ENCODE measurements at regions not wholly inside any gene's neighbourhood (a gene's known extent, or its start where the extent isn't known, plus 50 kb on each side); places are given as distances from the start of the nearest gene placed in this dataset.

DNA sequence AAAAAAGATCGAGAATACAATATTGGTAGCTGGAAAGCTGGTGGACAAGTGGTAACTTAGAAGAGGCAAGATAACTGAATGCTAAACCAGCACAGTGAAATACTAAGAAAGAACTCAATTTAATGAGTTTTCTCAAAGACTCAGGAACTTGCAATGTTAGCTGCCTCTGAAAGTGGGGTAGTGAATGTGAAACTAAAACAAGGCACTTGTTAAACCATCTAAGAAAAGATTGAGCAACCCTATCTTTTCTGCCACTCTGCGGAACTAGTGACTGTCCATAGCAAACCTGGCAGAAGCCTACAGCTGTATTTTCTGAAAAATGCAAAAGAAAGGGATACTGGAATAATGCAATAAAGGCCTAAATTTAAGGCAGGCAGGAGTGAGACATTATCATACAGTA is 1574.4 kb upstream of the PRR20A start:
- no peak for TF ChIP-seq POLR2AphosphoS5 (IDR thresholded peaks at IDR 0.05)
- no peak for TF ChIP-seq CTCF (IDR thresholded peaks at IDR 0.05 in 8 of 11, conservative IDR thresholded peaks at IDR 0.05 in 3 of 11)

Data from spleen (tissue), 7 donors.